ENCODE measurements at regions not wholly inside any gene's neighbourhood (a gene's known extent, or its start where the extent isn't known, plus 50 kb on each side); places are given as distances from the start of the nearest gene placed in this dataset.

- no peak overlapping the region for H3K9ac ChIP-seq (ENCODE audit: low read depth, low read length)
- no peaks in the 10 kb centered on the region for H3K36me3 ChIP-seq (ENCODE audit: insufficient read depth, low read length)
- H4K20me1 ChIP-seq (ENCODE audit: insufficient read depth, low read length), result no peaks in the 10 kb centered on the region
- no peak for TF ChIP-seq EZH2 (IDR thresholded peaks at IDR 0.05; ENCODE audit: borderline replicate concordance, low read depth, low read length, severe bottlenecking)
- TF ChIP-seq CTCF (IDR thresholded peaks at IDR 0.05; ENCODE audit: borderline replicate concordance, extremely low read depth, low read length, poor library complexity, severe bottlenecking), result no peak
- no peak for ATAC-seq (ENCODE audit: insufficient read depth, low read depth)
- no peak overlapping the region for H2AFZ ChIP-seq (ENCODE audit: low read depth, low read length)
- no peaks in the 10 kb centered on the region for H3K79me2 ChIP-seq (ENCODE audit: insufficient read depth, low read length)
- no peaks in the 10 kb centered on the region for H3K9me3 ChIP-seq (ENCODE audit: insufficient read depth, low read length, severe bottlenecking)
- H3K27ac ChIP-seq (ENCODE audit: low read length), result no peak overlapping the region
- H3K4me1 ChIP-seq (ENCODE audit: insufficient read depth, low read length), result no peaks in the 10 kb centered on the region
- peaks cover 22% of the 10 kb centered on the region for H3K27me3 ChIP-seq (ENCODE audit: insufficient read depth, low read length, poor library complexity)
- DNase-seq, result no peak
- H3K4me2 ChIP-seq (ENCODE audit: insufficient read depth, low read length), result no peak overlapping the region
- H3K4me3 ChIP-seq (ENCODE audit: low read depth in 1 of 2, low read length in 2 of 2), result no peak overlapping the region
Observed at GRCh38 chr21:38556390-38556789, 58.1 kb upstream of the ERG start.

GRCh38 chr21:38561205-38561604 is 62.9 kb upstream of the ERG start:
- Histone ChIP-seq H3K4me2 (ENCODE audit: insufficient read depth, low read length) (no peak overlapping the region), H4K20me1 (ENCODE audit: insufficient read depth, low read length) (no peaks in the 10 kb centered on the region), H3K36me3 (ENCODE audit: insufficient read depth, low read length) (no peaks in the 10 kb centered on the region), H3K9me3 (ENCODE audit: insufficient read depth, low read length, severe bottlenecking) (no peaks in the 10 kb centered on the region), H3K4me1 (ENCODE audit: insufficient read depth, low read length) (no peaks in the 10 kb centered on the region), H2AFZ (ENCODE audit: low read depth, low read length) (no peak overlapping the region), H3K79me2 (ENCODE audit: insufficient read depth, low read length) (no peaks in the 10 kb centered on the region), H3K27ac (ENCODE audit: low read length) (no peak overlapping the region), H3K27me3 (ENCODE audit: insufficient read depth, low read length, poor library complexity) (peaks cover 33% of the 10 kb centered on the region), H3K4me3 (ENCODE audit: low read depth in 1 of 2, low read length in 2 of 2) (no peak overlapping the region), H3K9ac (ENCODE audit: low read depth, low read length) (no peak overlapping the region)
- no peak for DNase-seq
- no peak for TF ChIP-seq CTCF (IDR thresholded peaks at IDR 0.05; ENCODE audit: borderline replicate concordance, extremely low read depth, low read length, poor library complexity, severe bottlenecking)
- TF ChIP-seq EZH2 (IDR thresholded peaks at IDR 0.05; ENCODE audit: borderline replicate concordance, low read depth, low read length, severe bottlenecking), result no peak
- ATAC-seq (ENCODE audit: insufficient read depth, low read depth), result no peak

- H4K20me1 ChIP-seq (ENCODE audit: insufficient read depth, low read length), result no peaks in the 10 kb centered on the region
- H3K9me3 ChIP-seq (ENCODE audit: insufficient read depth, low read length, severe bottlenecking), result no peaks in the 10 kb centered on the region
- ATAC-seq (ENCODE audit: insufficient read depth, low read depth) (no peak), DNase-seq (no peak)
- H3K27me3 ChIP-seq (ENCODE audit: insufficient read depth, low read length, poor library complexity), result peaks cover 26% of the 10 kb centered on the region
- no peaks in the 10 kb centered on the region for H3K79me2 ChIP-seq (ENCODE audit: insufficient read depth, low read length)
- no peak overlapping the region for H2AFZ ChIP-seq (ENCODE audit: low read depth, low read length)
- H3K4me2 ChIP-seq (ENCODE audit: insufficient read depth, low read length), result no peak overlapping the region
- no peak overlapping the region for H3K9ac ChIP-seq (ENCODE audit: low read depth, low read length)
- H3K4me3 ChIP-seq (ENCODE audit: low read depth in 1 of 2, low read length in 2 of 2), result no peak overlapping the region
- H3K36me3 ChIP-seq (ENCODE audit: insufficient read depth, low read length), result no peaks in the 10 kb centered on the region
- TF ChIP-seq EZH2 (IDR thresholded peaks at IDR 0.05; ENCODE audit: borderline replicate concordance, low read depth, low read length, severe bottlenecking), result no peak
- H3K27ac ChIP-seq (ENCODE audit: low read length), result no peak overlapping the region
- H3K4me1 ChIP-seq (ENCODE audit: insufficient read depth, low read length), result no peaks in the 10 kb centered on the region
Observed at GRCh38 chr21:38561613-38562581, 63.6 kb upstream of the ERG start.

DNA sequence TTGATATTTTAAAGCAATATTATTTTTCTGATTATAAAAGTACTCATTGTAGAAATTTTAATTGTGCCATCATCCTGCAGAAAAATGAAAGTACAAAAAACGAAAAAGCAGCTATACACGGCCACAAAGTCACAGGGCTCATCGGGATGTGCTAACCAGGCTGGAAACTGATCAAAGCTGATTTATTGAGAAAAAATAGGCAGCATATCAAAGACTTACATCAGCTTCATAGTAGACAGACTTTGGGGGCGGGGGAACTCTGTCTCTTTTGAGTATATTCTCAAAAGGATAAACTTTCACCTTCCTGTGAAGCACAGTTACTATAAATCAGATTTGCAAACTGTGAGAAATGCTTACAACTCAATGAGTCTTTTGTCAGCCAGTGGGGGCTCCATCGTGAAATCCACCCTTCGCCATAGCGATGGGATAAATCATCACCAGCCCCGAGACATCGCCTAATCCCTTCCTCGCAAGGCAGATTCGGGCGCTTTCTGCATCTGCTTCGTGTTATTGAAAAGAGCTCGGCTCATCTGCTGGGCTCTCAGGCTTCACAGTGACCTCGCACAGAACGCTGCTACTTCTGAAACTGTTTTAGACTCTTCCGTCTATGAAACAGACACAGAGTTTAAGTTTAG is 69.2 kb upstream of the ERG start:
- Histone ChIP-seq H3K4me3 (ENCODE audit: low read depth in 1 of 2, low read length in 2 of 2) (no peak overlapping the region), H4K20me1 (ENCODE audit: insufficient read depth, low read length) (no peaks in the 10 kb centered on the region), H3K27ac (ENCODE audit: low read length) (no peak overlapping the region), H3K4me1 (ENCODE audit: insufficient read depth, low read length) (no peaks in the 10 kb centered on the region), H3K27me3 (ENCODE audit: insufficient read depth, low read length, poor library complexity) (peaks cover 8% of the 10 kb centered on the region), H3K36me3 (ENCODE audit: insufficient read depth, low read length) (no peaks in the 10 kb centered on the region), H3K4me2 (ENCODE audit: insufficient read depth, low read length) (no peak overlapping the region), H3K9me3 (ENCODE audit: insufficient read depth, low read length, severe bottlenecking) (no peaks in the 10 kb centered on the region), H2AFZ (ENCODE audit: low read depth, low read length) (no peak overlapping the region), H3K9ac (ENCODE audit: low read depth, low read length) (no peak overlapping the region), H3K79me2 (ENCODE audit: insufficient read depth, low read length) (no peaks in the 10 kb centered on the region)
- no peak for DNase-seq
- TF ChIP-seq CTCF (IDR thresholded peaks at IDR 0.05; ENCODE audit: borderline replicate concordance, extremely low read depth, low read length, poor library complexity, severe bottlenecking), result no peak
- no peak for TF ChIP-seq EZH2 (IDR thresholded peaks at IDR 0.05; ENCODE audit: borderline replicate concordance, low read depth, low read length, severe bottlenecking)
- no peak for ATAC-seq (ENCODE audit: insufficient read depth, low read depth)

All from DND-41 (cell line).